GM21390 (cell line): ENCODE measurements at regions not wholly inside any gene's neighbourhood (a gene's known extent, or its start where the extent isn't known, plus 50 kb on each side); places are given as distances from the start of the nearest gene placed in this dataset.

ENCODE experiments used
- ATAC-seq: cut with Tn5 transposase; IDR thresholded peaks from one replicate; pipeline ENCODE4 v1.9.1; 2021; ENCODE audit not compliant: unreplicated experiment

DNA sequence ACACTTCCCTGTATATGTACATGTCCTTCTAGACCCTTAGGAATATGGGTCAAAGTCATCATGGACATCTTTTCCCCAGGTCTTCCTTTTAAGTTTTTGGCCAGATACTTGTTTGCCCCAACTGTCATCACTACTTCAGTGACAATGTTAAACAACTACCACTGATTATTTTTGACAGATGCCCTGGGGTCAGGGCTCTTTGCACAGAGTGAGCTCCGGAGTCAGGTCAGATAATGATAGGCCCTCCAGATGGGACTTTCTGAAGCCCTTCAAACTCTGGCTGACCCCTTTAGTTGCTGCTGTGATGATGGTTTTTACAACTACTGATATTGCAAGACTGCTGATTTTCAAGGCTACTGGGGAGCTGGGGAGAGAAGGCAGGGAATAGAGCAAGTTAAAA is 449.4 kb upstream of the HS6ST1 start:
- no peak for ATAC-seq

- ATAC-seq = no peak
These were observed 450.9 kb upstream of the HS6ST1 start for GRCh38 chr2:128769457-128770142.

DNA sequence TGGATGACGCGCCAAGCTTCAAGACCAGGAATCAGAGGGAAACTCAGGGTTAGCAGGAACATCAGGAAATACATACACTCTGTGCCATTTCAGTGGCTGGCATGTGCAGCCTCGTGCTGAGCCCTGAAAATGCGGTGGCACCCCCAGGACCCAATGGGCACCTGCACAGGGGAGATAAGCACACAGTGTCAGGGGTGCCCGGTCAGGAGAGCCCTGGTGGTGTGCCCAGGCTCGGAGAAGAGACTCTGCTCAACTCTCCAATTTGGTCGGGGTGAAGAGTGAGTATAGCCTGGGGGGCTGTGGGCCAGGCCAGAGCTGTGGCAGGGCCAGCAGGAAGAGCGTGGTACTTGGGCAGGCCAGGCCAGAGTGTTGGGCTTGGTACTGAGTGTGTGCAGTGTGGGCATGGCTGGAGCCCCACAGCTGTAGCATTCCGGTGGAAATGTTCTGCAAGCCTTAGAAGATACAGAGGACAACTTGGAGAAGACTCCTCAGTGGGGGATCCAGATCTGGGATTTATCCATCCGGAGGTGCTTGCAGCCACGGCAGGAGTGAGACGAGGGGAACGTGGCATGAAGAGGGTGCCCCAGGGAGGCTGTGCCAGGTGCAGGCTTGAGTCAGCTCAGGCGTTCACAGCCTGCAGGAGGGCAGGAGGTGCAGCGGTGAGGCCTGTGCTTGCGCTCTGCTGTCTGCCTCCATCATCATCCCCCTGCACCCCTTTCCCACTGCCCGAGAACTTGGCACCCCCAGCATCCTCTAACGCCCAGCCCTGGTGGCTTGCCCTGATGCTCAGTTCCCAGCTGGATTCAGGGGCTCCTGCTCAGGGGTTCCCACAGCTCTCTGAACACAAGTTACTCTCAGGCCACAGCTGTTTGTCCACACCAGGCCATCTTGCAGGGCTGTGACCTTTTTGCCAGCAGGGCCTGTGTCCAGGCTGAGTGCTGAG is 451.7 kb upstream of the HS6ST1 start:
- no peak for ATAC-seq

DNA sequence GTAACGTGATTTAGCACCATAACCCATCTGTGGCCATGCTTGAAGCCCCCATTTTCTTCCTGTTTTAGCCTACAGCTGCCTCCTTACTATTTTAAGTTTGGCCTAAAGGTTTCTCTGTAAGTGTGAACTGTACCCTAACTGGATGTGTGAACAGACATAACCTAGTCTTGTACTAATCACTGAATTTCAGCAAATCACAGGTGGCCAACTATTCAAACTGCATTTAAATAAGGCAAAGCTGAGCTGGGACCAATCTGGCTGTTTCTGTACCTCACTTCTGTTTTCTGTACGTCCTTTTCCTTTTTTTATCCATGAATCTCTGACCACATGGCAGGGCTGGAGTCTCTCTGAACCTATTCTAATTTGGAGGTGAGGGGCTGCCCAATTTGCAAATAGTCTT is 452.7 kb upstream of the HS6ST1 start:
- ATAC-seq = no peak

- ATAC-seq = no peak
These were observed 454.0 kb upstream of the HS6ST1 start for GRCh38 chr2:128772671-128773070.

GRCh38 chr2:128773641-128774319 is 455.1 kb upstream of the HS6ST1 start:
- no peak for ATAC-seq

GRCh38 chr2:128774320-128775216 is 455.9 kb upstream of the HS6ST1 start:
- no peak for ATAC-seq

GRCh38 chr2:128775217-128775913 is 456.7 kb upstream of the HS6ST1 start:
- no peak for ATAC-seq

DNA sequence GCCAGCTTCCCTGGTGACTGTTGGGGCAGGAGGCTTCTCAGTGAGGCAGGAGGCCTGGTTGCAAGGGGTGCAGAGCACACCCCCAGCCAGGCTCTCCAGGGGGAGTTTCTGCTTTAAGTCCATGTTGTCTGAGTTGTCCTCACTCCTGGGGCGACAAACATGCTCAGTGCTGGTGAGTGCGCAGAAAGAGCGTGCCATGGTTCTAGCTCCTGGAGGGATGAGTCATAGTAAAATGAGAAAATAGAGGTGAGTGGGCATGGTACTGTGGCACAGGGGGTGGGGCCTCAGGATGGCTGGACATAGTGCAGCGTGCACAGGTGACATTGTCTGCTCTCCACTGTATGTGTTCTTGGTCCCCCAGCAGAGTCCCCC is 457.2 kb upstream of the HS6ST1 start:
- ATAC-seq = no peak

GRCh38 chr2:128776461-128777195 is 458.0 kb upstream of the HS6ST1 start:
- no peak for ATAC-seq

- ATAC-seq = no peak
These were observed 458.7 kb upstream of the HS6ST1 start for GRCh38 chr2:128777196-128778035.

DNA sequence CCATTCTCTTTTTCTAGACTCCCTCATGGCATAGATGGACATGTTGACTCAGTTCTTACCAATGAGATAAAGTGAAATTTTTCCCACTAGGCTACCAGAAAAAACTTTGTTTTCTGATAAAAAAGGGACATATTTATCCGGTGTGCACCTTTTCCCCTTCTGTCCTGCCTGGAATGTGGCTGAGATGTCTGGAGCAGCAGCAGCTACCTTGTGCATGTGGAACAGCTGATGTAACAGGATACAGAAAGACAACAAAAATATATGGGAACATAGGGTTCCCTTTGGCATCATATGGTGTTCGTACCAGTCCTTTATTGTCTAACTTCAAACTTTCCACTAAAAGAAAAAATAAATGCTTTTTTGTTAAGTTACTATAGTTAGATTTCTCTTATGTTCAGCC is 460.2 kb upstream of the HS6ST1 start:
- ATAC-seq = no peak

GRCh38 chr2:128779301-128780095 is 460.8 kb upstream of the HS6ST1 start:
- no peak for ATAC-seq

DNA sequence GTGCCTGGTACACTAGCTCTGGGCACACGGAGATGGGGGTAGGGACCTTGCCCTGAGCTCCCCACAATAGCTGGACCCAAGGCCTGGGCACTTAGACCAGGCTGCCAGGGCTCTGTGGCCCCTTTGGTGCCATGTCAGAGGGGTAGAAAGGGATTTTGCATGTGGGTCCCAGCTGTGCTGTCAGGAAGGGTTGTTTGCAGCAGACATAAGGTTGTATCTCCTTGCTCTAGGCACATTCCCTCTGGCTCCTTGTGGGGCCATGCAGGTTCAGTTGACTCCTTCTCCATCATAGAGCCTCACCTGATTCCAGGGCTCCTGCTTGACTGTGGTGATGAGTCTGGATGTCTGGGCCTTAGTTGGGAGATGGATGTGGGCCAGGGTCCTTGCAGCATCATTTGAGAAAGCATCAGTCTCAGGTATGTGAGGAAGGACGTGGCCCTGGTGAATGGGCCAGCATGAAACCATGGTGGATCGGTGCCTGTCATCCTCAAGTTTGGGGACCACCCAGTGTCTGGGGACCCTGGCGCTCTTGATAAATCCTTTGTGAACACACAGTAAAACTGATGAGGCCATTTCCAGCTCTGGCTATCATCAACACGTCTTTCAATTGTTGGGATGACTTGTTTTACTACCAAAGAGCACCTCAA is 461.9 kb upstream of the HS6ST1 start:
- ATAC-seq = no peak

GRCh38 chr2:128781166-128781565 is 462.5 kb upstream of the HS6ST1 start:
- no peak for ATAC-seq

DNA sequence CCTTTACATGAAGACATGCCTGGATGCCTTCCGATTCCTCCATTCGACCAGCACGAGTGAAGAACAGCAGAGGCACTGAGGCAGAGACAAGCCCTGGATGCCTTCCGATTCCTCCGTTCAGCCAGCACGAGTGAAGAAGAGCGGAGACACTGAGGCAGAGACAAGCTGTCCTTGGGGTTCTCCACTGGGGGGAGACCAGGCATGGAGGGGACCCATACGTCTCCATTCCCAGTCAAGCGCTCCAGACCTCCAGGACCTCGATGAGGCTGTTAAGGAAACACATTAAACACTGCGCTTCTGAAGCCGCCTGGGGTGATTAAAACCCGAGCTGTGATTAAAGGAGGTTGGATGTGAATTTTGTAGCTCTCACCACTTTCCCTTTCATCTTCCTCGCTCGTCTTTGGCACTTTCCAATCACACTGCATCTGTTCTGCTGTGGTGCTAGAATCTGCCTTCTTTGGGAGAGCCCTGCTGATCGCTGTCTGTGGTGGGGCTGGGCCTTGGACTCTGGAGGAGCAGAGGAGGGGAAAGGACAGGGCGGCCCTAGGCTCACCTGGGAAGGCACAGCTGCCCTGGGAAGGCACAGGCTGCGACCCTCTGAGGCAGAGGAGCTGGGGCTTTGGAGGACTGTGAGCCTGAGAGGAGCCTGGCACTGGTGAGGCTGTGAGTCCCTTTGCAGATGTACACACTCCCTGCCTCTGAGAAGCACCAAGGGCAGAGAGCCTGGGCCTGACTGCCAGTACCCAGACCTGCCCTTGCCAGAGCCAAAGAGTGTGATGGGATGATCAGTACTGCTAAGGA is 463.1 kb upstream of the HS6ST1 start:
- no peak for ATAC-seq
